Endothelial cell of umbilical vein (primary cell): ENCODE measurements at regions not wholly inside any gene's neighbourhood (a gene's known extent, or its start where the extent isn't known, plus 50 kb on each side); places are given as distances from the start of the nearest gene placed in this dataset.

Source experiments
- BruUV-seq: library from RNA; stranded (reverse); fragments of 400-500 nt; replicated peaks from 2 replicates; lab custom pipeline; 2021; lab: Mats Ljungman, UMichigan
- CTCF ChIA-PET: fragments of 300-600, 350-600 bp; sonication (Branson Sonifier 250); formaldehyde crosslinking; loops from one replicate; lab custom pipeline; 2021; ENCODE audit warnings: antibody characterized with exemption, inconsistent platforms; lab: Charles Lee
- POLR2A ChIA-PET: fragments of 300-600, 350-600 bp; sonication (Branson Sonifier 250); formaldehyde crosslinking; loops from one replicate; lab custom pipeline; 2021; ENCODE audit warnings: antibody characterized with exemption, inconsistent platforms; lab: Charles Lee
- DNase-seq: peaks from one replicate; pipeline ENCODE4 v3.0.0-alpha.2; 2011; ENCODE audit warnings: low read depth, low spot score
- FAIRE-seq: peaks from 2 replicates; lab custom pipeline; 2011; peaks lifted over from hg19 to GRCh38; lab: Jason Lieb, UNC
- H2AFZ ChIP-seq: 2 replicates; pipeline ENCODE4 v1.6.0; 2012; ENCODE audit warnings: low read depth, low read length, control low read depth, inconsistent platforms
- H3K27ac ChIP-seq: 2 replicates; pipeline ENCODE4 v1.5.1; 2011; ENCODE audit warnings: low read depth, mild to moderate bottlenecking, control low read depth, low read length, moderate library complexity; ENCODE audit not compliant: insufficient read depth
- H3K27me3 ChIP-seq, 2 experiments: 2 replicates each; pipeline versions ENCODE4 v1.6.0 to v1.6.1; 2011; ENCODE audit warnings: low read length in 2 of 2, mixed read lengths in 1 of 2; ENCODE audit not compliant: control insufficient read depth in 2 of 2, insufficient read depth in 2 of 2
- H3K36me3 ChIP-seq, 2 experiments: 2 replicates in 1 of 2; 3 replicates in 1 of 2; pipeline ENCODE4 v1.5.1; 2011; ENCODE audit warnings: low read length in 2 of 2, mild to moderate bottlenecking in 1 of 2, moderate library complexity in 1 of 2; ENCODE audit not compliant: control insufficient read depth in 2 of 2, insufficient read depth in 2 of 2; ENCODE audit errors: extremely low read depth in 1 of 2
- H3K4me1 ChIP-seq: 3 replicates; pipeline ENCODE4 v1.5.1; 2011; ENCODE audit warnings: mild to moderate bottlenecking, low read length; ENCODE audit not compliant: control insufficient read depth, insufficient read depth; ENCODE audit errors: extremely low read depth
- H3K4me2 ChIP-seq: 2 replicates; pipeline ENCODE4 v1.6.1; 2011; ENCODE audit warnings: low read length, control low read depth, mixed read lengths; ENCODE audit not compliant: insufficient read depth
- H3K4me3 ChIP-seq, 3 experiments: fragments of 200-600 bp in 1 of 3; sonication (generic), shearing (Covaris generic) in 1 of 3; replicated peaks in 1 of 3; 2 replicates each; pipeline ENCODE4 v1.5.1; 2011 to 2016; ENCODE audit warnings: control low read depth in 3 of 3, low read length in 3 of 3, mild to moderate bottlenecking in 2 of 3, inconsistent platforms in 1 of 3, low read depth in 1 of 3, moderate library complexity in 1 of 3; ENCODE audit not compliant: insufficient read depth in 1 of 3
- H3K79me2 ChIP-seq: 2 replicates; pipeline ENCODE4 v1.6.0; 2012; ENCODE audit warnings: low read length, inconsistent platforms; ENCODE audit not compliant: control insufficient read depth, insufficient read depth
- H3K9ac ChIP-seq: replicated peaks from 2 replicates; pipeline ENCODE3; 2011; ENCODE audit warnings: low read length, control low read depth; ENCODE audit not compliant: insufficient read depth; ENCODE audit errors: extremely low read depth
- H3K9me1 ChIP-seq: replicated peaks from 3 replicates; pipeline ENCODE4 v1.6.0; 2011; ENCODE audit warnings: mild to moderate bottlenecking, low read length; ENCODE audit not compliant: control insufficient read depth, insufficient read depth; ENCODE audit errors: extremely low read depth
- H3K9me3 ChIP-seq: replicated peaks from 2 replicates; pipeline ENCODE4 v1.5.1; 2012; ENCODE audit warnings: low read length, inconsistent platforms; ENCODE audit not compliant: control insufficient read depth, insufficient read depth
- H4K20me1 ChIP-seq: replicated peaks from 2 replicates; pipeline ENCODE3; 2011; ENCODE audit warnings: mild to moderate bottlenecking, low read length; ENCODE audit not compliant: control insufficient read depth, insufficient read depth; ENCODE audit errors: extremely low read depth
- EZH2 ChIP-seq: IDR thresholded peaks from 2 replicates; pipeline ENCODE4 v1.6.1; 2012; ENCODE audit warnings: borderline replicate concordance, low read depth, mild to moderate bottlenecking, moderate library complexity, low read length, inconsistent platforms; ENCODE audit not compliant: severe bottlenecking
- FOS ChIP-seq: IDR thresholded peaks from 2 replicates; pipeline ENCODE4 v1.6.1; 2011; ENCODE audit warnings: mild to moderate bottlenecking, low read length, moderate library complexity, borderline replicate concordance; ENCODE audit not compliant: insufficient read depth
- JUN ChIP-seq: IDR thresholded peaks from 2 replicates; pipeline ENCODE4 v1.6.1; 2011; ENCODE audit warnings: borderline replicate concordance, low read depth; ENCODE audit not compliant: insufficient read length, insufficient read depth
- MYC ChIP-seq: IDR thresholded peaks from one replicate; pipeline ENCODE4 v1.6.1; 2011; ENCODE audit warnings: mild to moderate bottlenecking, low read depth, low read length
- POLR2A ChIP-seq: IDR thresholded peaks from 2 replicates; pipeline ENCODE4 v1.6.1; 2012; ENCODE audit warnings: low read depth, mild to moderate bottlenecking, control low read depth, low read length
- POLR2AphosphoS5 ChIP-seq: IDR thresholded peaks from 2 replicates; pipeline ENCODE4 v1.6.1; 2012; ENCODE audit warnings: low read depth, mild to moderate bottlenecking, control low read depth, low read length, moderate library complexity; ENCODE audit not compliant: insufficient read depth
- dilution Hi-C: fragments of 300-500 bp; cut with MboI; formaldehyde crosslinking; loops from one replicate; pipeline ENCODE4 v1.15.0; 2019; ENCODE audit warnings: low sequenced_read_pairs; ENCODE audit not compliant: extremely low pct_ligation_motif_present
- intact Hi-C: fragments of 100-400 bp; cut with micrococcal nuclease; formaldehyde crosslinking; loops from one replicate; pipeline ENCODE4 v1.10.0; 2022
- TF ChIP-seq, protein P1 (sequence below), 2 donors: IDR thresholded peaks; 1 replicate in 1 of 2; 2 replicates in 1 of 2; pipeline ENCODE4 v1.5.1; 2011; ENCODE audit warnings: low read length in 2 of 2, mild to moderate bottlenecking in 2 of 2, moderate library complexity in 2 of 2, control low read depth in 1 of 2, inconsistent platforms in 1 of 2, low read depth in 1 of 2; ENCODE audit not compliant: insufficient read depth in 1 of 2; ENCODE audit errors: extremely low read depth in 1 of 2

DNA sequence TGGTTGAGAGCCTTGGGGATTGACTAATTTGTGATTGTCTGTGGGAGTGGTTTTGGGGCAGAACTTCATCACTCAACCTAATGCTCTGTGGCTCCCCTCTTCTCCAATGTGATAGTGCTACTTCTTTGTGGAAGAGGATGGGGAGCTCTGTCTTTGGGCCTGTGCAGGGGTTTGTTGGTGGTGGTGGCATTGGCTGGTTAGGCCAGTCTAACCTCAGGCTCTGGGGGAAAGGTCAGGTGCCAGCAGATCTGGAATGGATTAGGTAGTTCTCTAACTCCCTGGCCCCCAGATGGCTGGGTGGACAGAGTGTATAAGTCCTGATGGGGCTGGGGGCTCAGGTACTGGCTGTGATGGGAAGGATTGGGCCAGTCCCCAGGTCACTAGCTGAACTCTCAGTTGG is 129.0 kb upstream of the CHD6 start:
- H3K9ac ChIP-seq, result no peak overlapping the region
- no peaks in the 10 kb centered on the region for H3K79me2 ChIP-seq
- H2AFZ ChIP-seq, result no peak overlapping the region
- BruUV-seq, result no TSS peak
- H3K27ac ChIP-seq, result no peak overlapping the region
- H4K20me1 ChIP-seq, result no peaks in the 10 kb centered on the region
- H3K4me3 ChIP-seq, result no peak overlapping the region
- no peaks in the 10 kb centered on the region for H3K4me1 ChIP-seq
- dilution Hi-C loops, result no loop called here
- H3K27me3 ChIP-seq, result no peaks in the 10 kb centered on the region
- H3K9me1 ChIP-seq, result no peaks in the 10 kb centered on the region
- no peak for TF ChIP-seq EZH2
- ChIA-PET CTCF (interaction anchor here (1.0 to 1.5 kb wide), 2 partner anchors 8 to 13 kb away, joined by 3 to 7 read pairs; no protein-coding TSS in a partner anchor), POLR2A (no interaction called here)
- DNase-seq, result no peak
- FAIRE-seq, result no peak
- H3K9me3 ChIP-seq, result no peaks in the 10 kb centered on the region
- H3K4me2 ChIP-seq, result no peak overlapping the region
- H3K36me3 ChIP-seq, result no peaks in the 10 kb centered on the region
- intact Hi-C loops, result no loop called here

DNA sequence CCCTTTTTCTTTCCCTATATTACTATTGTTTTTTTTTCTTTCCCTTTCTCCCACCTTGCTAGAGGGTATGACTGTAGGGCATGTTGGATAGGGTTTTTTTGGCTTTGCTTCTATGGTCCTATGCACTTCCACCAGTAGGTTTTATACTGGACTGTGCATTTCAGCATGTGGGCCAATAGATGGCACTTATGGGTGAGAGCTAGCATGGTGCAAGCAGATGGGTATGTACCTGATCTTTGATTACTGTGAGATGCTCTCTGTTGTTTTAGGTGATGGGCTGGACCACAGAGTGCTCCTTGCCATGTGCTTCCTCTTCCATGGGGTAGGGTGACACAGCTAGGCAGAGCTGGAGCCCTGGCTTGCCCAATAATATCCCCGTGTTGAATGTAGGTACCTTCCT is 128.5 kb upstream of the CHD6 start:
- H2AFZ ChIP-seq, result no peak overlapping the region
- ChIA-PET POLR2A (no interaction called here), CTCF (interaction anchor here (1.0 to 1.5 kb wide), 3 partner anchors 8 to 12 kb away, joined by 3 to 7 read pairs (median 4); no protein-coding TSS in a partner anchor)
- H3K9ac ChIP-seq, result no peak overlapping the region
- FAIRE-seq, result no peak
- DNase-seq, result no peak
- intact Hi-C loops (no loop called here), dilution Hi-C loops (no loop called here)
- no peaks in the 10 kb centered on the region for H3K36me3 ChIP-seq
- no peak overlapping the region for H3K27ac ChIP-seq
- no peaks in the 10 kb centered on the region for H4K20me1 ChIP-seq
- H3K9me3 ChIP-seq, result no peaks in the 10 kb centered on the region
- no peaks in the 10 kb centered on the region for H3K4me1 ChIP-seq
- H3K4me3 ChIP-seq, result no peak overlapping the region
- BruUV-seq, result no TSS peak
- no peak overlapping the region for H3K4me2 ChIP-seq
- no peak for TF ChIP-seq JUN
- TF ChIP-seq POLR2AphosphoS5, result no peak
- TF ChIP-seq EZH2, result no peak
- TF ChIP-seq MYC, result no peak
- TF ChIP-seq POLR2A, result no peak
- TF ChIP-seq, protein P1, sequence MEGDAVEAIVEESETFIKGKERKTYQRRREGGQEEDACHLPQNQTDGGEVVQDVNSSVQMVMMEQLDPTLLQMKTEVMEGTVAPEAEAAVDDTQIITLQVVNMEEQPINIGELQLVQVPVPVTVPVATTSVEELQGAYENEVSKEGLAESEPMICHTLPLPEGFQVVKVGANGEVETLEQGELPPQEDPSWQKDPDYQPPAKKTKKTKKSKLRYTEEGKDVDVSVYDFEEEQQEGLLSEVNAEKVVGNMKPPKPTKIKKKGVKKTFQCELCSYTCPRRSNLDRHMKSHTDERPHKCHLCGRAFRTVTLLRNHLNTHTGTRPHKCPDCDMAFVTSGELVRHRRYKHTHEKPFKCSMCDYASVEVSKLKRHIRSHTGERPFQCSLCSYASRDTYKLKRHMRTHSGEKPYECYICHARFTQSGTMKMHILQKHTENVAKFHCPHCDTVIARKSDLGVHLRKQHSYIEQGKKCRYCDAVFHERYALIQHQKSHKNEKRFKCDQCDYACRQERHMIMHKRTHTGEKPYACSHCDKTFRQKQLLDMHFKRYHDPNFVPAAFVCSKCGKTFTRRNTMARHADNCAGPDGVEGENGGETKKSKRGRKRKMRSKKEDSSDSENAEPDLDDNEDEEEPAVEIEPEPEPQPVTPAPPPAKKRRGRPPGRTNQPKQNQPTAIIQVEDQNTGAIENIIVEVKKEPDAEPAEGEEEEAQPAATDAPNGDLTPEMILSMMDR (IDR thresholded peaks at IDR 0.05; ENCODE audit: extremely low read depth in 1 of 2, insufficient read depth in 1 of 2, low read depth in 1 of 2, low read length in 2 of 2), result no peak
- no peak for TF ChIP-seq FOS
- no peaks in the 10 kb centered on the region for H3K9me1 ChIP-seq
- no peaks in the 10 kb centered on the region for H3K79me2 ChIP-seq
- no peaks in the 10 kb centered on the region for H3K27me3 ChIP-seq
